Trophoblast cell (in vitro differentiated cells and primary cell): ENCODE measurements at regions not wholly inside any gene's neighbourhood (a gene's known extent, or its start where the extent isn't known, plus 50 kb on each side); places are given as distances from the start of the nearest gene placed in this dataset.

ENCODE experiments used
- DNase-seq, 2 donors: peaks; one replicate each; pipeline ENCODE4 v3.0.0-alpha.2; 2016
- H2AFZ ChIP-seq: 2 replicates; pipeline ENCODE4 v1.6.1; 2013; ENCODE audit warnings: low read length, moderate library complexity, mild to moderate bottlenecking; ENCODE audit not compliant: insufficient read depth, poor library complexity
- H2AK5ac ChIP-seq: 2 replicates; pipeline ENCODE4 v1.6.1; 2013; ENCODE audit warnings: mild to moderate bottlenecking, low read length
- H2BK120ac ChIP-seq: 2 replicates; pipeline ENCODE4 v1.6.1; 2013; ENCODE audit warnings: low read length, mild to moderate bottlenecking, moderate library complexity; ENCODE audit not compliant: insufficient read depth, poor library complexity
- H2BK12ac ChIP-seq: 2 replicates; pipeline ENCODE4 v1.6.1; 2013; ENCODE audit warnings: mild to moderate bottlenecking, low read length, moderate library complexity
- H2BK5ac ChIP-seq: 2 replicates; pipeline ENCODE4 v1.6.1; 2013; ENCODE audit warnings: low read length, low read depth, moderate library complexity, mild to moderate bottlenecking; ENCODE audit not compliant: poor library complexity
- H3K14ac ChIP-seq: 2 replicates; pipeline ENCODE4 v1.6.1; 2013; ENCODE audit warnings: mild to moderate bottlenecking, low read length
- H3K18ac ChIP-seq: 2 replicates; pipeline ENCODE4 v1.6.1; 2013; ENCODE audit warnings: mild to moderate bottlenecking, low read length
- H3K23ac ChIP-seq: 2 replicates; pipeline ENCODE4 v1.6.1; 2013; ENCODE audit warnings: low read length
- H3K27ac ChIP-seq: 2 replicates; pipeline ENCODE4 v1.5.1; 2013; ENCODE audit warnings: low read depth, mild to moderate bottlenecking, inconsistent platforms, low read length, moderate library complexity
- H3K27me3 ChIP-seq: 2 replicates; pipeline ENCODE4 v1.6.1; 2013; ENCODE audit warnings: inconsistent platforms, mild to moderate bottlenecking, low read length, moderate library complexity; ENCODE audit not compliant: insufficient read depth
- H3K36me3 ChIP-seq, 2 experiments: 1 replicate in 1 of 2; 2 replicates in 1 of 2; pipeline ENCODE4 v1.6.1; 2013; ENCODE audit warnings: low read length in 2 of 2, mild to moderate bottlenecking in 2 of 2, moderate library complexity in 1 of 2; ENCODE audit not compliant: insufficient read depth in 2 of 2, control insufficient read depth in 1 of 2
- H3K4ac ChIP-seq: 2 replicates; pipeline ENCODE4 v1.6.1; 2013; ENCODE audit warnings: low read depth, mild to moderate bottlenecking, low read length, moderate library complexity
- H3K4me1 ChIP-seq, 2 experiments: 1 replicate in 1 of 2; 2 replicates in 1 of 2; pipeline ENCODE4 v1.6.1; 2013; ENCODE audit warnings: low read length in 2 of 2, mild to moderate bottlenecking in 2 of 2, moderate library complexity in 1 of 2; ENCODE audit not compliant: insufficient read depth in 2 of 2, control insufficient read depth in 1 of 2
- H3K4me2 ChIP-seq: 2 replicates; pipeline ENCODE4 v1.6.1; 2013; ENCODE audit warnings: inconsistent platforms, mild to moderate bottlenecking, low read length, moderate library complexity
- H3K4me3 ChIP-seq: 2 replicates; pipeline ENCODE4 v1.5.1; 2013; ENCODE audit warnings: mild to moderate bottlenecking, low read depth, low read length, inconsistent platforms
- H3K79me1 ChIP-seq: one replicate; pipeline ENCODE4 v1.6.1; 2013; ENCODE audit warnings: low read length
- H3K79me2 ChIP-seq: 2 replicates; pipeline ENCODE4 v1.6.1; 2013; ENCODE audit warnings: low read length, mild to moderate bottlenecking; ENCODE audit not compliant: control insufficient read depth, insufficient read depth, poor library complexity
- H3K9ac ChIP-seq: 2 replicates; pipeline ENCODE4 v1.6.1; 2013; ENCODE audit warnings: mild to moderate bottlenecking, low read length
- H3K9me3 ChIP-seq: 2 replicates; pipeline ENCODE4 v1.6.1; 2013; ENCODE audit warnings: low read depth, mild to moderate bottlenecking, control low read depth, inconsistent platforms, low read length; ENCODE audit not compliant: insufficient read depth
- H4K12ac ChIP-seq: 2 replicates; pipeline ENCODE4 v1.6.1; 2013; ENCODE audit warnings: low read depth, mild to moderate bottlenecking, low read length, moderate library complexity
- H4K8ac ChIP-seq: 2 replicates; pipeline ENCODE4 v1.6.1; 2013; ENCODE audit warnings: low read depth, mild to moderate bottlenecking, low read length, moderate library complexity
- H4K91ac ChIP-seq: one replicate; pipeline ENCODE4 v1.6.1; 2013; ENCODE audit warnings: low read depth, mild to moderate bottlenecking, low read length, moderate library complexity
- whole genome bisulfite sequencing: extraction: QIAGEN DNeasy Blood & Tissue Kit; methylation state at CpG from one replicate; pipeline ENCODE4 v1.1.7; 2013; ENCODE audit warnings: missing lambda C conversion rate; ENCODE audit not compliant: insufficient read length, insufficient coverage; ENCODE audit errors: extremely low coverage; 5-methylcytosine and 5-hydroxymethylcytosine counted together

DNA sequence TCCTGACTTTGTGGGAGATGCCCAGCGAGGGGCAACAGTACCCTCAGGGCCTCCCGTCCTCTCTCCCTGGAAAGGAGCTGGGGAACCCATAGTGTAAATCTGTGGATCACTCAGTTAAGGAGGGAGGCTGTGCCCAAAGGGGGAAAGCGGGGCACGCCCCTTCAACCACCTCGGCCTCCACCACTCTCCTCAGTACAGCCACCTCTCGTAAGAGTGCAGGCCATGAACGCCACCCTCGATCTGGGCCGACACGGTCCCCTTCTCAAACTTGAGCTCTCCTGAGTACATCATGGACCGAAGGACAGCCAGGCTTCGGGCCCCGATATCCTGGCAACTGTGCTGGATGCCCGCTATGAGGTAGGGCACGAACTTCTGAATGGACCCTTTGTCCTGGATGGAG, 221.8 kb upstream of the ATP6AP2 start:
- Histone ChIP-seq H3K27ac (no peak overlapping the region), H2AFZ (no peak overlapping the region), H3K14ac (no peak overlapping the region), H3K4me2 (no peak overlapping the region), H3K79me1 (no peaks in the 10 kb centered on the region), H3K4me1 (no peaks in the 10 kb centered on the region), H3K4ac (no peak overlapping the region), H3K79me2 (no peaks in the 10 kb centered on the region), H3K27me3 (no peaks in the 10 kb centered on the region), H2BK12ac (no peak overlapping the region), H3K9me3 (no peaks in the 10 kb centered on the region), H2BK120ac (no peak overlapping the region), H3K36me3 (no peaks in the 10 kb centered on the region), H2AK5ac (no peak overlapping the region), H3K9ac (no peak overlapping the region), H3K23ac (no peak overlapping the region), H3K4me3 (no peak overlapping the region), H2BK5ac (no peak overlapping the region), H4K12ac (no peak overlapping the region), H4K91ac (no peak overlapping the region), H4K8ac (no peak overlapping the region), H3K18ac (no peak overlapping the region)
- WGBS, result no CpG with 5 or more reads among the region's 15 CpGs
- DNase-seq, result no peak

DNA sequence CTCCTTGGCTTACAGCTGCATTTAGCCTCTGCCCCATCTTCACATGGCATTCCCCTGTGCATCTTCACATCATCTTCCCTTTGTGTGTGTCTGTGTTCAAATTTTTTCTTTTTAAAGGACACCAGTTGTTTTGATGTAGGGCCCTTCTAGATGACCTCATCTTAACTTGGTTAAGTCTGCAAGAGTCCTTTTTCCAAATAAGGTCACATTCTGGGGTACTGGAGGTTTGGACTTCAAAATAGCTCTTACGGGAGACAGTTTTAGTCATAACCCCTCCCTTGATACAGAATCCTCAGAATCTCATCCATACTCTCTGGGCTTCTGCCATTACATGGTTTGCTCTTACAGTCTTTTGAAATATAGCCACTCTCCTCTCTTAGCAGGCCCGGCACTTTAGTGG, 231.5 kb upstream of the ATP6AP2 start:
- Histone ChIP-seq H3K4me1 (no peaks in the 10 kb centered on the region), H2AK5ac (no peak overlapping the region), H2BK12ac (no peak overlapping the region), H3K79me1 (no peaks in the 10 kb centered on the region), H2BK120ac (no peak overlapping the region), H3K27ac (no peak overlapping the region), H3K79me2 (no peaks in the 10 kb centered on the region), H3K4ac (no peak overlapping the region), H4K12ac (no peak overlapping the region), H3K36me3 (no peaks in the 10 kb centered on the region), H4K91ac (no peak overlapping the region), H3K9me3 (no peaks in the 10 kb centered on the region), H3K14ac (no peak overlapping the region), H2AFZ (no peak overlapping the region), H3K23ac (no peak overlapping the region), H2BK5ac (no peak overlapping the region), H3K27me3 (no peaks in the 10 kb centered on the region), H3K4me3 (no peak overlapping the region), H4K8ac (no peak overlapping the region), H3K18ac (no peak overlapping the region), H3K9ac (no peak overlapping the region), H3K4me2 (no peak overlapping the region)
- DNase-seq, result no peak
- no CpG with 5 or more reads among the region's 2 CpGs for WGBS

DNA sequence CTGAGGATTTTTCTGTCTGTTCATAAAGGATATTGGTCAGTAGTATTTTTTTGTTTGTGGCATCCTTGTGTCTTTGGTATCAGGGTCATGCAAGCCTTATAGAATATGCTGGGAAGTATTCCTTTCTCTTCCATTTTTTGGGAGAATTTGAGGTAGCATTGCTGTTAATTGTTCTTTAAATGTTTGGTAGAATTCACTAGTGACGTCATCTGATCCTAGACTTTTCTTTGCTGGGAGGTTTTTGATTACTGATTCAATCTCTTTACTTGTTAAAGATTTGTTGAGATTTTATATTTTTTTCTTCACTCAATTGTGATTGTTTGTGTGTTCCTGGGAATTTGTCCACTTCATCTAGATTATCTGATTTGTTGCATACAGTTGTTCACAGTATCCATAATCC, 234.4 kb upstream of the ATP6AP2 start:
- Histone ChIP-seq H3K14ac (no peak overlapping the region), H3K79me2 (no peaks in the 10 kb centered on the region), H4K91ac (no peak overlapping the region), H2BK120ac (no peak overlapping the region), H3K9ac (no peak overlapping the region), H2AK5ac (no peak overlapping the region), H3K4me2 (no peak overlapping the region), H3K9me3 (no peaks in the 10 kb centered on the region), H4K8ac (no peak overlapping the region), H3K27me3 (no peaks in the 10 kb centered on the region), H3K4ac (no peak overlapping the region), H4K12ac (no peak overlapping the region), H3K27ac (no peak overlapping the region), H2AFZ (no peak overlapping the region), H3K79me1 (no peaks in the 10 kb centered on the region), H3K23ac (no peak overlapping the region), H3K18ac (no peak overlapping the region), H3K4me3 (no peak overlapping the region), H2BK5ac (no peak overlapping the region), H2BK12ac (no peak overlapping the region), H3K36me3 (no peaks in the 10 kb centered on the region), H3K4me1 (no peaks in the 10 kb centered on the region)
- WGBS, result no CpG with 5 or more reads among the region's 1 CpG
- no peak for DNase-seq

DNA sequence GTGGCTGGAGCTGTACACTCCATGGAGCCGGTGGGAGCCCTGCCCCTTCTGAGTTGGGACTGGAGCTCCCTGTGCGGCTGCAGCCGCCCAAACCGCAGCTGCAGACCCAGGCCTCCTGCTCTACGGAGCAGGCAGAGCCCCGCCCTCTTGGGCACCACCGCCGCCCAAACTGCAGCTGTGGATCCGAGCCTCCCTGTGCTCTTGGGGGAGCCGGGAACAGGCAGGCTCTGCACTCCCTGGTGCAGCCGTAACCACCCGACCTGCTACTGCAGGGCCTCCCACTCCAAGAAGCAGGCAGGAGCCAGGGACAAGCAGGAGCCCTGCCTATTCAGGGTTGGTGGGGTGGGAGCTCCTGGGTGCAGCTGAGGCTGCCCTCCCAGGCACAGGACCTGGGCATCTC, 237.5 kb upstream of the ATP6AP2 start:
- H3K23ac ChIP-seq, result no peak overlapping the region
- no peaks in the 10 kb centered on the region for H3K27me3 ChIP-seq
- H2BK120ac ChIP-seq, result no peak overlapping the region
- no peak overlapping the region for H3K14ac ChIP-seq
- no CpG with 5 or more reads among the region's 12 CpGs for WGBS
- H3K4me2 ChIP-seq, result no peak overlapping the region
- H3K79me2 ChIP-seq, result no peaks in the 10 kb centered on the region
- H3K4me1 ChIP-seq, result no peaks in the 10 kb centered on the region
- no peak overlapping the region for H3K4me3 ChIP-seq
- H3K9me3 ChIP-seq, result no peaks in the 10 kb centered on the region
- H3K79me1 ChIP-seq, result no peaks in the 10 kb centered on the region
- H3K27ac ChIP-seq, result no peak overlapping the region
- no peak overlapping the region for H2AK5ac ChIP-seq
- H3K18ac ChIP-seq, result no peak overlapping the region
- no peak overlapping the region for H2BK12ac ChIP-seq
- no peak overlapping the region for H4K8ac ChIP-seq
- no peak overlapping the region for H2AFZ ChIP-seq
- H3K9ac ChIP-seq, result no peak overlapping the region
- no peaks in the 10 kb centered on the region for H3K36me3 ChIP-seq
- no peak for DNase-seq
- H4K12ac ChIP-seq, result no peak overlapping the region
- H2BK5ac ChIP-seq, result no peak overlapping the region
- H4K91ac ChIP-seq, result no peak overlapping the region
- no peak overlapping the region for H3K4ac ChIP-seq
